HUES48 (cell line): ENCODE measurements at regions not wholly inside any gene's neighbourhood (a gene's known extent, or its start where the extent isn't known, plus 50 kb on each side); places are given as distances from the start of the nearest gene placed in this dataset.
"Not testable (repeated sequence)": the region's sequence is repeated elsewhere in the genome, so short reads cannot be mapped to it uniquely, and the experiment has no call there.

Source experiments
- H3K27ac ChIP-seq: one replicate; pipeline ENCODE4 v1.7.0; 2013; ENCODE audit warnings: low read depth, low read length, inconsistent platforms
- H3K27me3 ChIP-seq: 2 replicates; pipeline ENCODE4 v1.6.1; 2013; ENCODE audit warnings: mild to moderate bottlenecking, low read length; ENCODE audit not compliant: control insufficient read depth, insufficient read depth
- H3K36me3 ChIP-seq: 2 replicates; pipeline ENCODE4 v1.6.1; 2013; ENCODE audit warnings: low read length; ENCODE audit not compliant: control insufficient read depth, insufficient read depth
- H3K4me1 ChIP-seq: 2 replicates; pipeline ENCODE4 v1.6.1; 2013; ENCODE audit warnings: mild to moderate bottlenecking, low read length; ENCODE audit not compliant: control insufficient read depth, insufficient read depth
- H3K4me3 ChIP-seq: 2 replicates; pipeline ENCODE4 v1.5.1; 2013; ENCODE audit warnings: mild to moderate bottlenecking, low read depth, low read length
- H3K9ac ChIP-seq: 2 replicates; pipeline ENCODE4 v1.6.1; 2013; ENCODE audit warnings: mild to moderate bottlenecking, low read depth, low read length, moderate library complexity
- H3K9me3 ChIP-seq: 2 replicates; pipeline ENCODE4 v1.6.1; 2013; ENCODE audit warnings: low read length; ENCODE audit not compliant: control insufficient read depth, insufficient read depth

- Histone ChIP-seq H3K27ac (no peak overlapping the region), H3K4me1 (peaks cover 7% of the 10 kb centered on the region; the same call in 1 of the 2 replicates), H3K9me3 (no peaks in the 10 kb centered on the region), H3K9ac (no peak overlapping the region), H3K4me3 (no peak overlapping the region), H3K27me3 (no peaks in the 10 kb centered on the region), H3K36me3 (no peaks in the 10 kb centered on the region)
Observed at GRCh38 chr2:195536906-195537305, 120.1 kb upstream of the SLC39A10 start.

GRCh38 chr2:195535911-195536522 lies 121.0 kb upstream of the SLC39A10 start:
- no peaks in the 10 kb centered on the region for H3K27me3 ChIP-seq
- H3K4me1 ChIP-seq = peaks cover 7% of the 10 kb centered on the region; the same call in 1 of the 2 replicates
- H3K9me3 ChIP-seq = no peaks in the 10 kb centered on the region
- H3K4me3 ChIP-seq = no peak overlapping the region
- no peak overlapping the region for H3K9ac ChIP-seq
- no peak overlapping the region for H3K27ac ChIP-seq
- no peaks in the 10 kb centered on the region for H3K36me3 ChIP-seq

- H3K9ac ChIP-seq = no peak overlapping the region
- H3K36me3 ChIP-seq = no peaks in the 10 kb centered on the region
- peaks cover 7% of the 10 kb centered on the region; the same call in 1 of the 2 replicates for H3K4me1 ChIP-seq
- no peak overlapping the region for H3K27ac ChIP-seq
- no peaks in the 10 kb centered on the region for H3K9me3 ChIP-seq
- no peaks in the 10 kb centered on the region for H3K27me3 ChIP-seq
- no peak overlapping the region for H3K4me3 ChIP-seq
Observed at GRCh38 chr2:195534971-195535370, 122.1 kb upstream of the SLC39A10 start.

- Histone ChIP-seq H3K27me3 (no peaks in the 10 kb centered on the region), H3K9me3 (no peaks in the 10 kb centered on the region), H3K4me3 (no peak overlapping the region), H3K9ac (no peak overlapping the region), H3K27ac (peak overlapping the region; percentile 50), H3K36me3 (no peaks in the 10 kb centered on the region), H3K4me1 (peaks cover 7% of the 10 kb centered on the region; the same call in 1 of the 2 replicates)
Observed at GRCh38 chr2:195533771-195534642, 123.0 kb upstream of the SLC39A10 start.

GRCh38 chr2:195532628-195533271 lies 124.3 kb upstream of the SLC39A10 start:
- no peaks in the 10 kb centered on the region for H3K9me3 ChIP-seq
- no peak overlapping the region for H3K27ac ChIP-seq
- no peak overlapping the region for H3K4me3 ChIP-seq
- no peaks in the 10 kb centered on the region for H3K27me3 ChIP-seq
- H3K9ac ChIP-seq = no peak overlapping the region
- no peaks in the 10 kb centered on the region for H3K36me3 ChIP-seq
- H3K4me1 ChIP-seq = peaks cover 7% of the 10 kb centered on the region; the same call in 1 of the 2 replicates

- peaks cover 7% of the 10 kb centered on the region; the same call in 1 of the 2 replicates for H3K4me1 ChIP-seq
- no peaks in the 10 kb centered on the region for H3K9me3 ChIP-seq
- no peak overlapping the region for H3K27ac ChIP-seq
- no peak overlapping the region for H3K4me3 ChIP-seq
- no peak overlapping the region for H3K9ac ChIP-seq
- H3K36me3 ChIP-seq = no peaks in the 10 kb centered on the region
- H3K27me3 ChIP-seq = no peaks in the 10 kb centered on the region
Observed at GRCh38 chr2:195532255-195532627, 124.8 kb upstream of the SLC39A10 start.

- no peaks in the 10 kb centered on the region for H3K36me3 ChIP-seq
- peaks cover 7% of the 10 kb centered on the region; the same call in 1 of the 2 replicates for H3K4me1 ChIP-seq
- no peak overlapping the region for H3K9ac ChIP-seq
- no peak overlapping the region for H3K4me3 ChIP-seq
- H3K27me3 ChIP-seq = no peaks in the 10 kb centered on the region
- no peak overlapping the region for H3K27ac ChIP-seq
- H3K9me3 ChIP-seq = no peaks in the 10 kb centered on the region
Observed at GRCh38 chr2:195531754-195532153, 125.3 kb upstream of the SLC39A10 start.

- H3K27ac ChIP-seq, H3K9ac ChIP-seq, H3K27me3 ChIP-seq, H3K4me1 ChIP-seq, H3K9me3 ChIP-seq, H3K4me3 ChIP-seq, H3K36me3 ChIP-seq: not testable (repeated sequence)
Observed at GRCh38 chr2:195523242-195523641, 133.8 kb upstream of the SLC39A10 start.

GRCh38 chr2:195521589-195521988 lies 135.4 kb upstream of the SLC39A10 start:
- Histone ChIP-seq H3K9me3 (peaks cover 5% of the 10 kb centered on the region; the same call in 1 of the 2 replicates), H3K27me3 (no peaks in the 10 kb centered on the region), H3K4me3 (no peak overlapping the region), H3K36me3 (no peaks in the 10 kb centered on the region), H3K9ac (no peak overlapping the region), H3K4me1 (peaks cover 3% of the 10 kb centered on the region; the same call in 1 of the 2 replicates), H3K27ac (no peak overlapping the region)

GRCh38 chr2:195520671-195521155 lies 136.3 kb upstream of the SLC39A10 start:
- no peaks in the 10 kb centered on the region for H3K27me3 ChIP-seq
- H3K9ac ChIP-seq = no peak overlapping the region
- peaks cover 3% of the 10 kb centered on the region; the same call in 1 of the 2 replicates for H3K4me1 ChIP-seq
- no peaks in the 10 kb centered on the region for H3K36me3 ChIP-seq
- H3K4me3 ChIP-seq = no peak overlapping the region
- peaks cover 5% of the 10 kb centered on the region; the same call in 1 of the 2 replicates for H3K9me3 ChIP-seq
- no peak overlapping the region for H3K27ac ChIP-seq
